HG03280 (cell line): ENCODE measurements at regions not wholly inside any gene's neighbourhood (a gene's known extent, or its start where the extent isn't known, plus 50 kb on each side); places are given as distances from the start of the nearest gene placed in this dataset.

Experiments used
- ATAC-seq: cut with Tn5 transposase; IDR thresholded peaks from one replicate; pipeline ENCODE4 v1.9.1; 2021; ENCODE audit warnings: mild to moderate bottlenecking, moderate library complexity; ENCODE audit not compliant: unreplicated experiment

GRCh38 chr4:13133700-13134099 is 350.4 kb downstream of the RAB28 start:
- no peak for ATAC-seq

GRCh38 chr4:13130848-13131247 is 353.3 kb downstream of the RAB28 start:
- no peak for ATAC-seq

- ATAC-seq = no peak
These were observed 355.0 kb downstream of the RAB28 start for GRCh38 chr4:13129095-13129494.

- ATAC-seq = no peak
These were observed 356.9 kb downstream of the RAB28 start for GRCh38 chr4:13126976-13127910.

DNA sequence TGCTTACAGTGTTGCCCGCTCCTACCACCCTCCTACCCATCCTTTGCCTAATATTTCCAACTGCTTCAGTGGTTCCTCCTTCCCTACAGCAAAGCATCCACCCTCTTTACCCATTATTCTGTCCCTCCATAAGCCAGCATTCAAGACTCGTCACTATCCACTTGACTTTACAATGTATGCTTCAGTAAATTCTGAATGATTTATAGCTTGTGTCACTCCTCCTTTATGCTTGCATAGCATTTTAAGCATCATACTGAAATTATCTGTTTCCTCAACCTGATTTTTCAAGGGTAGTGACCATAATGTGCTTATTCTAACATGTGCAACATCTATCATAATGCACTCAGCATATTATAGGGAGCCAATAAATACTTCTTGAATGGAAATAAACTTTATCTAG is 365.5 kb downstream of the RAB28 start:
- no peak for ATAC-seq

- no peak for ATAC-seq
These were observed 367.0 kb downstream of the RAB28 start for GRCh38 chr4:13117185-13117584.

DNA sequence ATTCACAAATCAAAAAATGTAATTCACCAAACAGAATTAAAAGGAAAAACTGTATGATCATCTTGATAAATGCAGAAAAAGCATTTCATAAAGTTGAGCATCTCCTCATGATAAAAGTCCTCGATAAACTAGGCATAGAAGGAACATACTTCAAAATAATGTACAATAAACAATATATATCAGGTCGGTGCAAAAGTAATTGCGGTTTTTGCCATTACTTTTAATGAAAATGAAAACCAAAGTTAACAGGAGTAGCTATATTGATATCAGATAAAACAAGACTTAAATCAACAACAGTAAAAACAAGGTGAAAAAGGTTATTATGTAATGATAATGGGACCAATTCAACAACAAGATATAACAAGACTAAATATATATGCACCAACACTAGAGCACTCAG is 372.1 kb downstream of the RAB28 start:
- no peak for ATAC-seq

- ATAC-seq = no peak
These were observed 374.6 kb downstream of the RAB28 start for GRCh38 chr4:13109536-13109935.

- no peak for ATAC-seq
These were observed 376.0 kb downstream of the RAB28 start for GRCh38 chr4:13108096-13108495.

DNA sequence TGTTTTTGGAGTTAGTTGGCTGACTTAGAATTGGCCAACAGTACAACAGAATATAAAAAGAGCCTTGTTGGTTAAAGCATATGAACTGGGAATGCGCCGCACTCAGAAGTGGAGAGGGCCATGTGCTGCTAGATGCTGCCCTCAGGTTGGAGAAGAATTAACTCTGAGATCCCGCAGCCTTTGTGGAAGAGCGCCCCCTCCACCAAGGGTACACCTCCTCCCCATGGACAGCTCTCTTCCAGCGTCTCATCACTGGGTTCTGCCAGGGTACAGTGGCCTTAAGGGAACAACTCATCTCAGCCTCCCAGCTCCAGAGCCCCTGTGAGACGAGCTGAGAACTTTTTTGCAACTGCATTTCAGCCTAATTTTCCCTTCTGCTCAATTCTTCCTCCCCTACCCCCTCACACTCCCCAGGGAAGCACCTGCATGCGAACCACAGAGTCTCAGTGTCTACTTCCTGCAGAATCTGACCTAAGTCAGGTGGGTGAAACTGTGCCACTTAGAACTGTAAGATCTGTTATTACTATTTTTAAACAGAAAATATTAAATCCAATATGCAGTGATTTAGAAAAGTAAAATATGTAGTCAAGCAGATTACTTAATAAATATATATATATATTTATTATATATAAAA is 380.6 kb downstream of the RAB28 start:
- ATAC-seq = no peak

DNA sequence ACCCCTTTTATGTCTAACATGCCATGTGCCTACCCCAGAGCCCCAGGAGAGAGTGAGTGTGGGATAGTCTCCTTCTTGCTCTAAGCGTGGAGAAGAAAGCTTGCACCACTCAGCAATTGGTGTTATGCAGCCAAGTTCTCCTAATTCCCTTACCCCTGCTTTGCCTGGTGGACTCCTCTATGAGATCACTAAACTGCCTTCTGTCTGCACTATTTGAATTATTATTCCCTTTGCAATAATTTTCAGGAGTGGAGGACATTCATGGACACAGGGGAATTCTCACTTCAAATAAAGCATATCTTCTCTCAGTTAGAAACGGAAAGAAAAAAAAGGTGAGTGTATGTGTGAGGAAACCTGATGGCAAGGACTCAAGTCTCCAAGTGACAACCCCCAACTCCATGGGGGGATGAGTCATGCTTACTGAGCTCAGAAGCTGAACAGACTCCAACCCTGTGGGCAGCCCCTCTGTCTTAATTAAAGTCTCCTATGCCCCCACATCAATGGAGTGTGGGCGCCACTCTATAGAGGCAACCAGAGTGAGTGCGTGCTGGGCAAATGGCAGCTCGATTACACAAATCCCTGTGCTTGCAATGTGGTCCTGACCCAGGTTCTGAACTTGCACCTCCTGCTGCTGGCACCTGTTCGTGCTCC is 381.9 kb downstream of the RAB28 start:
- no peak for ATAC-seq

DNA sequence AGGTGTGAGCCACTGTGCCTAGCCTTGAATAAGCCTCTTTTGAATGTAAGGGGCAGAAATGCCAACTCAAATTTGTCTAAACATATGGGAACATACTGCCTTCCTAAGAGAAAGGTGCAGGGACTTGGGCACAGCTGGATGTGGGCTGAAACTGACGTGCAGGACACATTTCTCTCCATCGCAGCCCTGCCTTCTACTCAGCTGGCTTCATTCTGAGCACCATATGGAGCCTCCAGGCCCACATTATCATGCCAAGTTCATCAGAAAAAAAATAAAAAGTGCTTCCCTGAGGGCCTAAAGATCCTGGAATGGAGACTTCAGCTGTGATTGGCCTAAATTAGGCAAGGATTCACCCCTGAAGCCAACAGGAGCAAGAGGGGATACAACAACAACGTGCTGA is 386.2 kb downstream of the RAB28 start:
- no peak for ATAC-seq

DNA sequence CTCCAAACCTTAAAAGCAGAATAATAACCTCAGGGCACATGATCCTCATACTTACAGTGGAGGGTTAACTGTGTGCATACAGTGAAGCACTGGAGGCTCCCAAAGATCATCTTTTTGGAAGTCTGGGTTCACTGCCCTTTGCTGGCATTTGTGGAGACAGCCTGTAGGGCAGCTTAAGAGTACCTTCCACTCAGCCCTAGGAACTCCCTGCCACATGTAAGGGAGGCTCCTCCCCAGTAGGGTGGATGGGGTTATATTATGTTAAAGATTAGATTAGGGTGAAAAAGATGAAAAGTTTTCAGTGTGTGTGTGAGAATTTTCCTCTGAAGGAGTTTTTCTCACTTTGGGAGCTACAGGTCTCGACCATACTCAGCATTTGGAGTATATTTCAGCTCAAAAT is 388.4 kb downstream of the RAB28 start:
- ATAC-seq = no peak

- no peak for ATAC-seq
These were observed 391.0 kb downstream of the RAB28 start for GRCh38 chr4:13093170-13093569.

- ATAC-seq = no peak
These were observed 391.4 kb downstream of the RAB28 start for GRCh38 chr4:13092702-13093101.

DNA sequence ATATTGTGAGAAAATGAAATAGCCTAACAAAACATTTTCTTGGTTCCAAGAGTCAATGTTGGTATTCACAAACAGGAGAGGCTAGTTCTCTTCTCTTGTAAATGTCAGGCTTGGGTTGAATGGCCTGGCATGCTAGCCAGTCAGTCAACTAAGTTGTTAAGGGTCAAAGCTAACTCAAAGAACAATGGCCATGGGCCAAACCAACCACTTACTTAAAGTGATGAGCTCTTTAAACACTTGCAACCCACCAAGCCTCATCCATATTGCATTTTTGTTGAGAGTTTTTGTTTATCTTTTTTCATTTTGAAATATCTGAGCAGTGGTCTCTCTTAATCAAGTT is 394.5 kb downstream of the RAB28 start:
- no peak for ATAC-seq

DNA sequence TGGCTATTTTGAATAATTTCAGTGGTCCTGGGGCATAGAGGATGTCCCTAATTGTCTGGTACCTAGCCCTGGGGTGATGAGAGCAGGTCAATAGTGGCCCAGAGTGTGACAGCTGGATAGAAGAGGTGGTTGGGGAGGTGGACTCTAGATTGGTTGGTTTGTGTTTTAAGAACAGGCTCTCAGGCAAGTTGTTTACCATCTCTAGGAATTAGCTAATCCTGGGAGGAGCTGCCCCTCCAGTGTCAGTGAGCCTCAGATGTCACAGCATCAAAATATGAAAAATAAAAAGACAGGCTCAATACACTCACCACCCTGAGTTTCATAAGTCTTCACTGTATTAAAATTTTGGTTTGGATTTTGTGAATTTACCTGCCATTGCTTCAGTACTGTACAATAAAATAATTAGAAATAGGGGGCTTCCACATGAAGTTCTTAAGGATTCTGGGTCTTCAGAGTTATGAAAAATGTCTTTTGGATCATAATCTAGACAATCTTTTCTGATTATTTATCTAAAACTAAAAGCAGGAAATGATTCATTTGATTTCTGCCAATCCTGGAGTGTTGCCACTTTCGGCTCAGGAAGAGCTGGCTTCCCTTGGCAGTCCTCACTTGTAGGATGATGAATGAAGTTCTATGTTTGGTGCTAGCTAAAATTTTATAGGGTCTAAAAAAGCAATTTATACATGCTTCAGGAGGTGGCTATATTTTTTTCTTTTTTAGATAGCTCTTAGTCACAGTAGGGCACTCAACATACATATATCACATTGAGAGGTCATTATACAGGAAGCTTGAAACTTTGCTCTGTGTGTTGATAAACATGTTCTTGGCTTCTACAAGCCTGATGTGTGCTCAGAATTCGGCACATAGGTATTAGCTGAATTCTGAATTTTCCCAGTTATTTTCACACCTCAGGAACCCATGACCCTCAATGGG is 395.1 kb downstream of the RAB28 start:
- no peak for ATAC-seq

GRCh38 chr4:13087041-13087440 is 397.1 kb downstream of the RAB28 start:
- no peak for ATAC-seq

- ATAC-seq = no peak
These were observed 399.9 kb downstream of the RAB28 start for GRCh38 chr4:13084210-13084609.

- ATAC-seq = no peak
These were observed 402.3 kb downstream of the RAB28 start for GRCh38 chr4:13081830-13082229.

DNA sequence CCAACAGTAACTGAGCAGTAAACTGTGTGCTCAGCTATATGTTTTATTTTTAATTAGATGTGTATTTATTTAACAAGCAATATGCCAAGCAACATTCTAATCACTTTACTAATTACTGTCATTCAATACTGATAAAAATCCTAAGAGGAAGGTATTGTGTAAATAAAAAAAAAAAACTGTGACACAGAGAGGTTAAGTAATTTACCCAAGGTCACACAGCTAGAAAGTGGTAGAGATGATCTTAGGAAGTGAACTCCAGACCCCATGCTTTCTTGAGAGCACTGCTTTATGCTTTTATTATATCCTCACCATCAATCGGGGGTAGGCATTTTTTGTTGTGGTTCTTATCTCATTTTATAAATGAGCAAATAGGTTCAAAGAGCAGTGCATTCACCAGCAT is 417.1 kb downstream of the RAB28 start:
- no peak for ATAC-seq
